ENCODE measurements at regions not wholly inside any gene's neighbourhood (a gene's known extent, or its start where the extent isn't known, plus 50 kb on each side); places are given as distances from the start of the nearest gene placed in this dataset.

DNA sequence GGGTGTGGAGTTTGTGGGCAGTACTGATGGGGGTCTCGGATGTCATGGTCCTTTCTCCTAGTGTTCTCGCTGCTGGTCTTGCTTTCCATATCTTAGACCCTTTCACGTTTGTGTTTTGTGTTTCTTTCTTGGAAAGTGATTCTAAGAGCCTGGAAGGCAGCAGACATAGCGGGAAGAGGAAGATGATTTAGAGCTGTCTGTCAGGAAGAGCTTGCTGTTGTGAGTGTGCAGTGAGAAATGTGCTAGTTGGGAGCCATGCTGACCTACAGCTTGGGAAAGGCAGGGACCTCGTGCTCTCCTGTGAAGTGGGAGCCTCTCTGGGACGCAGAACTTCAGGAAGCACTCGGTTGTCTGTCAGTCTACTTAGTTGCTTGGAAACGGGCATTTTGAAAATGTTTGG is 122.2 kb downstream of the ZNF518B start:
- no peak for DNase-seq (ENCODE audit: low read depth in 3 of 3)

GRCh38 chr4:10334506-10335028 is 122.7 kb downstream of the ZNF518B start:
- DNase-seq (ENCODE audit: low read depth in 3 of 3), result no peak

DNA sequence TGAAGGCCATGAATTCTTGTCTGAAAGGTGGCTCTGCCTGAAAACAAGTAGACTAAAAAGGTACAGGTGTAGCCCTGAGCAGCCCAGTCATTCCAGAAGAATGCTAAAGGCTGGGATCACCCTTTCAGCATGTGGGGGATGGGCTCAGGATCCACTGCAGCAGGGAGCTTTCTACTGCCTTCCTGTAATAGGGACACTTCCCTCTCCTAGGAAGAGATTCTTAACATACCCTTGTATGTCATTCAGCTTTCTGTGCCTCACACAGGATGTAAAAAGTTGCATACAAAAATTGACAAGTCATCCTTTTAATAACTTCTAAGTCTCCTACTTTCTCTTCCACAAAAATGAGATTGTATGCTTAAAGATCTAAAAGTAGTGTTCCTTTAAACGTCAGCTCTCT is 123.3 kb downstream of the ZNF518B start:
- no peak for DNase-seq (ENCODE audit: low read depth in 3 of 3)

DNA sequence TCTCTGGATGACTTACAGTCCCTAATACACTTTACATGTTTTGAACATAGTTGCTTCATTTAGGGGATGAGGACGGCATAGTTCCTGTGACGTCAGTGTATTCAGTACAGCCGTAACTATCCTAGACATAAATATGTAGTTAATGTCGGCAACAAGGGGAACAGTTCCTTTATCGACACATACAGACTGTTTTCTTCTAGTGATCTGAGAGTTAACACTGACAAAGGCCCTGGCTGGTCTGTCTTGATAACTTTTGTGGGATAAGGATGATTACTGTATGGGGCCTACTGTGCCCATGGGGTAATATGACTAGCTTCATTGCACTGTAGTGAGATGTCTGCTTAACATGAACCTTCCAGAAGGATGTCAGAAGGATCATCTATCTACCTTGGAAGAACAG is 131.2 kb downstream of the ZNF518B start:
- DNase-seq (ENCODE audit: low read depth in 3 of 3), result no peak

DNA sequence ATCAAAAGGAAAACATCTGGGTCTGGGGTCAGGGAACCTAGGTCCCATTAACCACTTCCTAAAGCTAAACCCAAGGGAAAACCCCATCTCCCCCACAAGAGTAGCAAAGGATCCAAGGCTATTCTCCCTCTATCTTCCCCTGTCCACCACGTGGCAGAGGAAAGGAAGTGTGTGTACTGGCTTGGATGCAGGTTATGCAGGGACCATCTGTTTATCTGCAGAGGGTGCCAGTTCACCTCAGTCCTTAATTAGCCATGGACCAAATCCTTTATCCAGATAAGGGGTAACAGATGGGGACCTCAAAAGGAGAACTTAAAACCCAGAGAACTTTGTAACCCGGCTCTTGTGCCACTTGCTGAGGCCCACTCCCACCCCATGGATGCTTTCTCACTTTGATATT is 135.3 kb downstream of the ZNF518B start:
- no peak for DNase-seq (ENCODE audit: low read depth in 3 of 3)

DNA sequence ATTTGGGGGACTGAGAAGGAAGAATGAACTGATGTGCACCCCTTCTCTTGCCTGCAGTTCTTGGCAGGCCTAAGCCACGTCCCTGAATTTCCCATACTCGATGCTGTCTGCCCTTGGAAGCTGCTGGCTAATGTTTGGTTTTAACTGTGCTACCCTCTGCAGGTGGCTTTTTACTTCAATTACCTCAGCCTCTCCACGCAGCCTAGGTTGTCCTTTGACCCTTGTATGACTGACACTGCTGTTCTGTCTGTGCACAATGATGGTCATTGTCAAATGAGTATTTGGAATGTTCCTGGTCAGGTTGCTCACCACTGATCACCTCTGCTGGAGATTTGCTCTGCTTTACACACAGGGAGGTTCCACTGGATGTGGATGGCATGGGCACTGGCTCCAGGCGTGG is 137.1 kb downstream of the ZNF518B start:
- DNase-seq (ENCODE audit: low read depth in 3 of 3), result no peak

- DNase-seq (ENCODE audit: low read depth in 3 of 3), result no peak
Measured at GRCh38 chr4:10317345-10317744, 139.9 kb downstream of the ZNF518B start.

- no peak for DNase-seq (ENCODE audit: low read depth in 3 of 3)
Measured at GRCh38 chr4:10316851-10317250, 140.4 kb downstream of the ZNF518B start.

DNA sequence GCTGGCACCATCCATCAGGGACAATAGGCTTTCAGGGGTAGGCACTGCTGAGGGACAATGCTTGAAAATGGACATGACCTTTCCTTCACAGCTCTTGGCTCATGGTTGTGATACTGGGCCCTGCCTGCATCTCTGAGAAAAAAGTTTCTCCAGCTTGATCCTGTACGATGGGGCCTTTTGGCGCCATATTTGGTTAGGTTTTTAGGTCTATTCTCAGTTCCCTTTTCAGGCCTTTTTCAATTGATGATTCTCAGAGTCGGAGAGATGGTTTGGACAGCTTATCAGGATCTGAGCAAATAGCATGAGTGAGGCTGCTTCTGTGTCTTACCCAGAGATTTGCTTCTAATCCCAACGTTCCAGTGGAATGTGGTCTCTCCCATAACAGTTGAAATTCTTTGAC is 141.6 kb downstream of the ZNF518B start:
- no peak for DNase-seq (ENCODE audit: low read depth in 3 of 3)

GRCh38 chr4:10312568-10312967 is 144.7 kb downstream of the ZNF518B start:
- no peak for DNase-seq (ENCODE audit: low read depth in 3 of 3)

DNA sequence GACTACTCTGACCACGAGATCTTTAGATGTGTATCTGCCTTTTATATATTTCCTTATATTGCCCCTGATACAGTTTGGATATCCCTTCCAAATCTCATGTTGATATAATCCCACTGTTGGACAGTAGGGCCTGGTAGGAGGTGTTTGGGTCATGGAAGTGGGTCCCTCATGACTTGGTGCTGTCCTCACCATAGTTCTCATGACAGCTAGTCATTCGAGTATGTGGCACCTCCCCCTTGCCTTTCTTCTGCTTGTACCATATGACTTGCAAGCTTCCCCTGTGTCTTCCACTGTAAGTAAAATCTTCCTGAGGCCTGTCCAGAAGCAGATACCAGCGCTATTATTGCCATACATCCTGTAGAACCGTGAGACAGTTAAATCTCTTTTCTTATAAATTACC is 145.3 kb downstream of the ZNF518B start:
- DNase-seq (ENCODE audit: low read depth in 3 of 3), result no peak

DNA sequence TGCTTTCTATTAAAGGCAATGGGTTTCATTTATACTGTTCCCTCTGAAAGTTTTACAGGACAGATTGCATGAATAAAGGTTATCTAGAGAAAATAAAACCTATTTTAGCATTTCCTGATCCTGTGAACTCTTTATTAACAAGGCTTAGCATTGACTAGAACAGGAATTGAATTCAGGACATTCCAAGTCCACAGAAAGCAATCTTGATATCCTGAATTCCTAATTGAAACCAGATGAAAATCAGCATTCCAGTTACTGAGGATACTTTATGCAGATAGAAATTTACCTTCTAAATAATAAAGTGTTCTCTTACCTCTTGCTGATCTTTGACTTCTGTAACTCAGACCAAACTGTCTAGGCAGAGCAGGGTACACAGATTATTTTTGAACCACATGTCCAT is 151.4 kb downstream of the ZNF518B start:
- DNase-seq (ENCODE audit: low read depth in 3 of 3), result no peak

- DNase-seq (ENCODE audit: low read depth in 3 of 3), result no peak
Measured at GRCh38 chr4:10303291-10303690, 153.9 kb downstream of the ZNF518B start.

DNA sequence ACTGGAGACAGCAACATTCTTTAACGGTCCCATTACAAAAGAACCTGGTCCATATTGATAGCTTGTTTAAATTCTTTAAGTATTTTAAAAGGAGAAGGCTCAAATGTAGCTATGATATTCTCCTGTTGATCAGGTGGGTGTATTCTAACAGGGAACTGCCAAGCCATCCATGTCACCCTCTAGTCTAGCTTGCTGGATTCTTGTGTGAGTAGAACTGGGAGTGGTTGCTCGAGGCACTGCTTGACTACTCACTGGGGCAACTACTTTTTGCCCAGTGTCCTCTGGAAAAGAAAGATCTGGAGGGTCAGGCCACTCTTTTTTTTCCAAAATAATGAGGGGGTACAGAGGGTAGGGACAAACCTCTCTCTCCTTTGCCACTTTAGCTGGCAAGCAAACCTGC is 155.1 kb downstream of the ZNF518B start:
- no peak for DNase-seq (ENCODE audit: low read depth in 3 of 3)

GRCh38 chr4:10299601-10300000 is 157.6 kb downstream of the ZNF518B start:
- no peak for DNase-seq (ENCODE audit: low read depth in 3 of 3)

- DNase-seq (ENCODE audit: low read depth in 3 of 3), result no peak
Measured at GRCh38 chr4:10298681-10299080, 158.5 kb downstream of the ZNF518B start.

DNA sequence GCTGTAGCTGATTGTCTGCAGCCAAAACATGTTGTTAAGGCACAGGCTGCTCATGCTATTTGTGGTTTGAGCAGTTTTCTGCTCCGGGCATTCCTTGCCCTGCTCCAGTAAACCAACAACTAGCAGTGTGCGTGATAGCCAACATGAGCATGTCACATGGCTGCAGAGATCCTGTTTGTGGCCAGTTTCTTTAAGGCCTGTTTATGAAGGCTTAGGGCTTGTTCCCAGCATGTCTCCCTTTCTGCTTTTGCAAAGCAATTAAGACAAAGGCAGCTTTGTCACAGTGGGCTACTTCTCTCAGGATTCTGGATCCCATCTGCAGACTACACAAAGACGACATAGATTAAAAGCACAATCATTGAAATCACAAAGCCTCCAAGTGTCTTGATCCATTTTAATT is 160.5 kb downstream of the ZNF518B start:
- DNase-seq (ENCODE audit: low read depth in 3 of 3), result no peak

DNA sequence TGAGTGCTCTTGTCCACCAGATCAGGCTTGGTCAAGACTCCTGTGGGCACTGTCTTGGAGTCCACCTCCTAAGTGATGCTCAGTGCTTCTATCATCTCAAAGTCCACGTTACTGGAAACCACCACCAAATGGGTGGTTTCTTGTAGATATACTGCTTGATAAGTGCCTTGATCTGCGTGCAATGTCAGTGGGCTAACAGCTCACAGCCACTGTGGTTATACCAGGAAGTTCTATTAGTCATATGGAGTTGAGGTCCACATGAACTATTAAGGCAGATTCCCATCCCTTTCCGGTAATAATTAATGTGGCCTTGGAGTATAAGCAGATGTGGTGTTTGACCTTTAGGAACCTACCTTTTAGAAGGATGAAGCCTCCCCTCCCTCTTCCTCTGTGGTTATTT is 161.9 kb downstream of the ZNF518B start:
- DNase-seq (ENCODE audit: low read depth in 3 of 3), result no peak

GRCh38 chr4:10289538-10289906 is 167.7 kb downstream of the ZNF518B start:
- no peak for DNase-seq (ENCODE audit: low read depth in 3 of 3)

DNA sequence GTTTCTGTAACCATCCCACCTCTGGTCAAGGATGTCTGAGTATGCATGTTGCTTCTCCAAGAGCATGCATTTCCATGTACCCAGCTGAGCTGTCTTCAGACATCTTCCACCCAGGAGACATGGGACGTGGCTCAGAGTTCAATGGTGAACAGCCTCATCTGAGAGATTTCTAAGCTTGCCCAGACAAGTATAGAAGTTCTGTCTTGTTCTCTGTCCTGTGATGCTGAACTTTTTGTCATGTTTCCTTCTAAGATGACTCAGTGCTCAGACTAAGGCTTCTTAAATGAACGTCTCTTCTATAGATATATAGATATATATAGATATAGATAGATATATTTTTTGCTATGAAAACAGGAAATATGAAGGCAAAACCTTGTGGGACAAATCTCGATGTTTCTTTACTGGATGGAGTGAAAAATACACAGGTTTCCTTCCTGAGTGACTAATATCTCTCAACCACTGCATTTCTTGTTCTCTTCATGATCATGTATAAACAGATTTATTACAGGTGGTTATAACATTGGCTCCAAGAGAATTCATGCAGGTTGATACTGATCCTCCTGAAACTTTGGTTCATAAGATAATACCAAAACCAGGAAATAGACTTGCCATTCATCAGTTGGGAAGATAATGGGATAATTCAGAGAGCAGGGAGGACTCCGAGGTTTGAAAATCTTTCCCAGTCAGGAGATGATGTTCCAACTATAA is 168.2 kb downstream of the ZNF518B start:
- no peak for DNase-seq (ENCODE audit: low read depth in 3 of 3)

GRCh38 chr4:10285028-10285427 is 168.4 kb upstream of the WDR1 start:
- no peak for DNase-seq (ENCODE audit: low read depth in 3 of 3)

DNA sequence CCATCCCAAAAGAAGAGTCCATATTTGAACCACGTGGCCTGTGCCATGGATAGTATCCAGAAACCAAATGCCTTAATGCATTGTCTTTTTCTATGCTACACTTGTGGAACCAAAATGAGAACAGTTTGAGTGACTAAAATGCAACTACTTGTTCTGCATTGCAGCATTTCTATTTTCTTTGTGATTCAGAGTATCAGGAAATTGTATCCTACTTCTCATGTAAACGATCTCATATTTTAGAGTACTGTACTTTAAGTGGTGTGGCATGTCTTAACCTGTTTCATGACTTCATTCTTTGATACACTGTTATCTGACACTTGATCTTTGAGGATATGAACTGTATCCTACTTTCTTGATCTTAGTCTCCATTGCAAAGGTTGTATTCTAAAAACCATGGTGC is 167.2 kb upstream of the WDR1 start:
- DNase-seq (ENCODE audit: low read depth in 3 of 3), result no peak

DNA sequence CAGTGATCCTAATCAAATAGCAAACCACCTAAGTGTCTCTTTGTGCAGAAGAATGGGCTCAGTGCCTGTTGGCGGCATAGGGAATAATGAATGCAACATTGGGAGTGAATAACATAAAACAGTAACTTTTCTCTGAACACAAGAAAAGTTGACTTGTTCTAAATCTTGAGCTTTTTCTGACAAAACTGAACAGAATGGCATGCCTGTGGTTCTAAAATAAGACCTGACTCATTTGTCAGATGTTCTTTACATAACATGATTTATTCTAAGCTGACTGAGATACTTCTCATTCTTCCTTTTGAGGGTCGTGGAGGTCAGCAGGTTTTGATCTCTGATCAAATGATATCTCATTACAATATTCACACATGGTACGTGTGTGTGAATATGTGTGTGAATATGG is 165.4 kb upstream of the WDR1 start:
- DNase-seq (ENCODE audit: low read depth in 3 of 3), result no peak

DNA sequence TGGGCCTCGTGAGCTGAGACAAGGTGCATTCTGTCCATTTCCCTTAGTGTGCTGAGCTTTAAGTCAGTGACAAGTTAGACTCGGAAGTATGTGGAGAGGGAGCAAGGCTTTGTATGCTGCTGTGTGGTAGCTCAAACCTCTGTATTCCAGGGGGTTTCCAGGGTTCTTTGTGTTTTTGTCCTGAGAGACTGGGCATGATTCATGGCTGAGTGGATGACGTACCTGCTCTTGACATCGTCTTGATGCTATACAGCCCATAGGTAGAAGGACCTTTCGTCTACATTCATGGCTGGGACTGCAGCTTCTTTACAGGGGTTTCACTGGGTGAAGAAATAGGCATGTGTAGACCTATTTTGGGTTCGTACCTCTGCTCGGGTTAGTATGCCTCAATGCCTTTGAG is 162.7 kb upstream of the WDR1 start:
- no peak for DNase-seq (ENCODE audit: low read depth in 3 of 3)

All from stimulated activated CD4-positive, alpha-beta T cell treated with anti-CD3 and anti-CD28 coated beads, TNF-alpha, amount 100 ng/mL, for 48 hours (primary cell).